GM10266 (cell line): ENCODE measurements at regions not wholly inside any gene's neighbourhood (a gene's known extent, or its start where the extent isn't known, plus 50 kb on each side); places are given as distances from the start of the nearest gene placed in this dataset.

ENCODE experiments used
- DNase-seq: peaks from one replicate; pipeline ENCODE4 v3.0.0; 2012; ENCODE audit errors: extremely low spot score
- CTCF ChIP-seq: IDR thresholded peaks from 2 replicates; pipeline ENCODE4 v1.5.1; 2012; ENCODE audit warnings: mild to moderate bottlenecking, low read depth; ENCODE audit not compliant: control insufficient read depth, insufficient read depth; ENCODE audit errors: missing control alignments

- peak; percentile 31 for TF ChIP-seq CTCF
- DNase-seq = no peak
Measured at GRCh38 chr3:31244929-31245817, 287.6 kb upstream of the STT3B start.

DNA sequence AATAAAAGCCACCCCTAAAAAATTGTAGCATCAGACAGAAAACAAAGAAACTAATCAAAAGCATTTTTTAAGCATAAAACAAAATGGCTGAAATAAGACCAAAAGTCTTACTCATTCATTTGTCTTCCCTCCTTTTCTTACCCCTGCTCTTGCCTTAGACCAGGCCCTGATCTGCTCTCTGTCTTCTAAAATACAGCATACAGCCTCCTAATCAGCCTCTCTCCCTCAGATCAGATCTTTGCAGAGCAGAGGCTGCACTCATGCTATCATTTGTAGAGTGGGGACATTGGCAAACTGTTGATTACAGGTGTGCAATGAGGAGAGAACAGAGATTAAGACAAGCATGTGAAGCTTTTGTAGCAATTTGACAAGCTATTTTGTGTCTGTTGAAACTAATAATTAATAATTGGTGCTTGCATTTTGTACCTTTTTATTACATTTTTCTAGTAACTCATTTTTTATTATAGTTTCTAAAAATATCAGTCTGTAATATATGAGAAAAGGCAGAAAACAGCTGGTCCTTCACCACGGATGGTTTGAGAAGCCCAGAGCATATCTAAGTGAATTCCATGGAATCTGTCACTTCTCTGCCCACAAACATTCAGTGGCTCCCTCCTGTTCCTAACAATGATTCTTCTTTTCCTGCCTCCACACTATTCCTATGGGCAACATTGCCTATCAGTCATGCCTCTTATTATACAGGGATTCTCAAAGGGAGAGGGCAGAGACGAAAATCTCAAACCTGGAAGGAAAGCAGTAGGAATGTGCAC, 286.2 kb upstream of the STT3B start:
- DNase-seq = no peak
- no peak for TF ChIP-seq CTCF

DNA sequence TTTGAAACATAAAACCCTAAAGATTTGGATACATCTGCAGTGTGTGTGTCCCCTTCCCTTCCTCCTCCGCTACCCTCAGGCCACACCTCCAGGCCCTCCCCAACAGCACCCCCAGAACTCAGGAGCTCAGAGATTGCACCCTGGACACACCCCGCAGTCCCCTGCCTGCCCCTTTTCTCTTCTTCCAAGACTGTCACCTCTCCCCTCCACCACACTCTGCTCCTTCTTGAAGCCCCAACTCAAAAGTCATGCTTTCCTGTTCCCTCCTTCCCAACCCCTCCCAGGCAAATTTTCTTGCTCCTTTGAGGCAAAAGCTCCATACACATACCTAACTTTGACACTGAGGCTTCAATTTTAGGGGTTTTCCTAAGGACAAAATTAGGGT, 285.7 kb upstream of the STT3B start:
- no peak for TF ChIP-seq CTCF
- DNase-seq = no peak

GRCh38 chr3:31247850-31248562, 284.7 kb upstream of the STT3B start:
- DNase-seq = no peak
- TF ChIP-seq CTCF = no peak

DNA sequence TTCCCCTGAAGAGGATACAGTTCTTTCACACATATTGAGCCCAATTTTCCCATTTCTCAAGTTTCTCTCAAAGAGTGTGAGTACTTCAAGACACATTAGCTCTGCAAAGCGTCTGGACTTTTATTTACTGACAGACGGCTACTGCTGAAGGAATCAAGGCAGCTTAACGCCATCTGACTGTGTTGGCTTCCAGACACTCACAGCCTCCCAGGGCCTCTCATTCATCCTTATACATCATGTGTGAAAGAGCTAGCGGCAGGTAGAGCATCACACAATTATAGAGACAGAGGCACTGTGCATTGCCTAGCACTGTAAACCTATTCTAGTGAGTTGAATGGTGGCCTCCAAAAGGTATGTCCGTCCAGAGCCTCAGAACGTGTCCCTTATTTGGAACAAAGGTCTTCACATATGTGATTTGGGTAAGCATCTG, 284.1 kb upstream of the STT3B start:
- no peak for DNase-seq

DNA sequence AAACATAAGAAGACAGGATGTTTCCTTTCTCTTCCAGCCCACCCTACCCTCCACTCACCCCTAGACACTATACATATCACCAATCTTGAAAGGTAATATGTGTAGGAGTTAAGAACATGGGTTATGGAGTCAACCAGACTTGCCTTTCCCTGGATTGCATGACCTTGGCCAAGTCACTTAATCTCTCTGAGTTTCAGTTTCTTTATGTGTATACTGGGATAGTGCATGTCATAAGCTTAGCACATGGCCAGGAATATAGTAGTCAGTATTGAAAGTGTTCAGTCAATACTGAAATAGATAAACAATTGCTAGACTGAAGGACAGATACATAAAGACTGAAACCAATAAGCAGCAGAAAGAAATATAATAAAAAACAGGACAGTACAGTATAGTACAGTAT, 283.2 kb upstream of the STT3B start:
- TF ChIP-seq CTCF = no peak

More for the DNA sequence above, 284.1 kb upstream of the STT3B start:
- no peak for TF ChIP-seq CTCF

More for the DNA sequence above, 283.2 kb upstream of the STT3B start:
- DNase-seq = no peak
